GM23248 (cell line): ENCODE measurements at regions not wholly inside any gene's neighbourhood (a gene's known extent, or its start where the extent isn't known, plus 50 kb on each side); places are given as distances from the start of the nearest gene placed in this dataset.

ENCODE experiments used
- DNase-seq: peaks from one replicate; pipeline ENCODE4 v3.0.0-alpha.2; 2015
- H2AFZ ChIP-seq: fragments of 200-600 bp; sonication (generic); 2 replicates; pipeline ENCODE4 v1.6.1; 2016; ENCODE audit warnings: antibody characterized with exemption
- H3F3A ChIP-seq: fragments of 200-600 bp; sonication (generic); 2 replicates; pipeline ENCODE4 v1.6.1; 2016; ENCODE audit warnings: mild to moderate bottlenecking, antibody characterized with exemption, mixed run types; ENCODE audit not compliant: insufficient read depth
- H3K27ac ChIP-seq: fragments of 200-600 bp; sonication (generic); 2 replicates; pipeline ENCODE4 v1.5.1; 2016; ENCODE audit warnings: mild to moderate bottlenecking
- H3K27me3 ChIP-seq: fragments of 200-600 bp; sonication (generic); replicated peaks from 2 replicates; pipeline ENCODE4 v1.6.1; 2016; ENCODE audit warnings: mild to moderate bottlenecking; ENCODE audit not compliant: insufficient read depth
- H3K36me3 ChIP-seq: fragments of 200-600 bp; sonication (generic); 2 replicates; pipeline ENCODE4 v1.6.1; 2016; ENCODE audit warnings: low read depth, mild to moderate bottlenecking
- H3K4me1 ChIP-seq: fragments of 200-600 bp; sonication (generic); 2 replicates; pipeline ENCODE4 v1.6.1; 2016; ENCODE audit warnings: mild to moderate bottlenecking; ENCODE audit not compliant: insufficient read depth
- H3K4me2 ChIP-seq: fragments of 200-600 bp; sonication (generic); one replicate; pipeline ENCODE4 v1.6.1; 2016; ENCODE audit warnings: mild to moderate bottlenecking; ENCODE audit not compliant: unreplicated experiment
- H3K4me3 ChIP-seq: fragments of 200-600 bp; sonication (generic); 2 replicates; pipeline ENCODE4 v1.5.1; 2016; ENCODE audit warnings: mild to moderate bottlenecking
- H3K79me2 ChIP-seq: fragments of 200-600 bp; sonication (generic); 2 replicates; pipeline ENCODE4 v1.6.1; 2016; ENCODE audit warnings: mild to moderate bottlenecking; ENCODE audit not compliant: insufficient read depth
- H3K9ac ChIP-seq: fragments of 200-600 bp; sonication (generic); 2 replicates; pipeline ENCODE4 v1.6.1; 2016; ENCODE audit warnings: mild to moderate bottlenecking
- H3K9me2 ChIP-seq: fragments of 200-600 bp; sonication (generic); 2 replicates; pipeline ENCODE4 v1.6.1; 2016; ENCODE audit warnings: mixed run types, mild to moderate bottlenecking, moderate library complexity; ENCODE audit not compliant: insufficient read depth
- H3K9me3 ChIP-seq: fragments of 200-600 bp; sonication (generic); one replicate; pipeline ENCODE4 v1.6.1; 2017; ENCODE audit warnings: low read depth
- H4K20me1 ChIP-seq: fragments of 200-600 bp; sonication (generic); 2 replicates; pipeline ENCODE4 v1.6.0; 2016; ENCODE audit not compliant: insufficient read depth
- EZH2 ChIP-seq: fragments of 200-600 bp; sonication (generic); IDR thresholded peaks from 2 replicates; pipeline ENCODE4 v1.6.1; 2018; ENCODE audit warnings: antibody characterized with exemption, mild to moderate bottlenecking; ENCODE audit not compliant: insufficient read depth, poor library complexity, severe bottlenecking
- EZH2phosphoT487 ChIP-seq: fragments of 200-600 bp; sonication (generic); IDR thresholded peaks from 2 replicates; pipeline ENCODE4 v1.6.1; 2018; ENCODE audit warnings: antibody characterized with exemption, moderate library complexity, mild to moderate bottlenecking, low read depth; ENCODE audit not compliant: insufficient read depth
- WGBS, 2 experiments: methylation state at CpG; one replicate each; pipeline ENCODE4 v1.1.6; 2015 to 2017; ENCODE audit warnings: low lambda C conversion rate in 2 of 2, low coverage in 1 of 2; ENCODE audit errors: missing lambda C conversion rate in 2 of 2; 5-methylcytosine and 5-hydroxymethylcytosine counted together
- in situ Hi-C: fragments of 300-500 bp; cut with MboI; formaldehyde crosslinking; loops from 2 replicates; pipeline ENCODE4 v1.15.0; 2020

GRCh38 chr5:111954516-111955395, 197.8 kb upstream of the NREP start:
- Histone ChIP-seq H3K9ac (peak overlapping the region; percentile 67), H3K4me3 (0 out of 2 replicates have a peak overlapping the region, but pooled peaks have one; percentile 9), H3K36me3 (no peaks in the 10 kb centered on the region), H3F3A (peaks cover 67% of the 10 kb centered on the region), H4K20me1 (no peaks in the 10 kb centered on the region), H3K4me1 (peaks cover 78% of the 10 kb centered on the region), H3K9me2 (no peaks in the 10 kb centered on the region), H3K4me2 (peak overlapping the region; percentile 54), H3K9me3 (no peaks in the 10 kb centered on the region), H3K79me2 (peaks cover 51% of the 10 kb centered on the region), H3K27ac (peak overlapping the region; percentile 97), H2AFZ (peak overlapping the region; percentile 53), H3K27me3 (no peaks in the 10 kb centered on the region)
- peak; percentile 72 for DNase-seq
- 32 to 33% methylated on average over 3 of the region's 3 CpGs for WGBS, 2 experiments
- in situ Hi-C loops = no loop called here
- TF ChIP-seq EZH2 = no peak

GRCh38 chr5:111953351-111954127, 196.5 kb upstream of the NREP start:
- Histone ChIP-seq H3K4me3 (no peak overlapping the region), H3K79me2 (peaks cover 46% of the 10 kb centered on the region), H3K27ac (peak overlapping the region; percentile 97), H3K9me3 (no peaks in the 10 kb centered on the region), H3K9ac (peak overlapping the region; percentile 67), H3K9me2 (no peaks in the 10 kb centered on the region), H2AFZ (no peak overlapping the region), H3K4me2 (peak overlapping the region; percentile 54), H3K4me1 (peaks cover 77% of the 10 kb centered on the region), H3K36me3 (no peaks in the 10 kb centered on the region), H3F3A (peaks cover 67% of the 10 kb centered on the region), H4K20me1 (no peaks in the 10 kb centered on the region), H3K27me3 (no peaks in the 10 kb centered on the region)
- in situ Hi-C loops = no loop called here
- peak; percentile 83 for DNase-seq
- WGBS, 2 experiments = 19 to 20% methylated on average over 4 of the region's 4 CpGs
- no peak for TF ChIP-seq EZH2phosphoT487
- TF ChIP-seq EZH2 = no peak

- H3K36me3 ChIP-seq = no peaks in the 10 kb centered on the region
- no peaks in the 10 kb centered on the region for H3K9me2 ChIP-seq
- H4K20me1 ChIP-seq = no peaks in the 10 kb centered on the region
- no peak overlapping the region for H2AFZ ChIP-seq
- no peak overlapping the region for H3K4me3 ChIP-seq
- DNase-seq = no peak
- H3F3A ChIP-seq = peaks cover 74% of the 10 kb centered on the region
- in situ Hi-C loops = no loop called here
- peak overlapping the region; percentile 23 for H3K4me2 ChIP-seq
- peak overlapping the region; percentile 35; the same call in 1 of the 2 replicates for H3K9ac ChIP-seq
- no peaks in the 10 kb centered on the region for H3K9me3 ChIP-seq
- WGBS, 2 experiments = 71 to 86% methylated on average over 2 of the region's 2 CpGs
- H3K27me3 ChIP-seq = no peaks in the 10 kb centered on the region
- peaks cover 37% of the 10 kb centered on the region for H3K79me2 ChIP-seq
- no peak for TF ChIP-seq EZH2phosphoT487
- TF ChIP-seq EZH2 = no peak
- peak overlapping the region; percentile 97 for H3K27ac ChIP-seq
- H3K4me1 ChIP-seq = peaks cover 81% of the 10 kb centered on the region
These were observed 195.6 kb upstream of the NREP start for GRCh38 chr5:111952555-111952954.

GRCh38 chr5:111950660-111951059, 193.7 kb upstream of the NREP start:
- H3K27me3 ChIP-seq = no peaks in the 10 kb centered on the region
- H4K20me1 ChIP-seq = no peaks in the 10 kb centered on the region
- H3K9ac ChIP-seq = peak overlapping the region; percentile 80
- peaks cover 77% of the 10 kb centered on the region for H3F3A ChIP-seq
- WGBS, 2 experiments = 0 to 3% methylated on average over 1 of the region's 1 CpG
- peaks cover 32% of the 10 kb centered on the region for H3K79me2 ChIP-seq
- TF ChIP-seq EZH2phosphoT487 (peak; percentile 71; the same call in 1 of the 2 replicates), EZH2 (no peak)
- H3K9me3 ChIP-seq = no peaks in the 10 kb centered on the region
- H3K4me1 ChIP-seq = peaks cover 90% of the 10 kb centered on the region
- H3K4me2 ChIP-seq = peak overlapping the region; percentile 11
- DNase-seq = peak; percentile 90
- in situ Hi-C loops = no loop called here
- no peak overlapping the region for H2AFZ ChIP-seq
- H3K36me3 ChIP-seq = no peaks in the 10 kb centered on the region
- peak overlapping the region; percentile 97 for H3K27ac ChIP-seq
- no peak overlapping the region for H3K4me3 ChIP-seq
- H3K9me2 ChIP-seq = no peaks in the 10 kb centered on the region
